SK-N-SH (cell line): ENCODE measurements at regions not wholly inside any gene's neighbourhood (a gene's known extent, or its start where the extent isn't known, plus 50 kb on each side); places are given as distances from the start of the nearest gene placed in this dataset.

Source experiments
- CTCF ChIA-PET: fragments of 300-600, 350-600 bp; formaldehyde crosslinking; extraction: SDS; loops from one replicate; lab custom pipeline; 2021; lab: Yijun Ruan, JAX
- POLR2A ChIA-PET: fragments of 350-600 bp; sonication (Branson Sonifier 250); formaldehyde crosslinking; extraction: SDS; loops from one replicate; lab custom pipeline; 2020; ENCODE audit warnings: antibody characterized with exemption, inconsistent platforms; lab: Yijun Ruan, JAX
- DNase-seq: peaks from one replicate; pipeline ENCODE4 v3.0.0; 2012
- H2AFZ ChIP-seq: fragments of 200-600 bp; sonication (generic); 2 replicates; pipeline ENCODE4 v1.8.1; 2016; ENCODE audit warnings: antibody characterized with exemption, mild to moderate bottlenecking, low read depth
- H3F3A ChIP-seq: fragments of 200-600 bp; sonication (generic); replicated peaks from 2 replicates; pipeline ENCODE3; 2016; ENCODE audit warnings: antibody characterized with exemption, mild to moderate bottlenecking; ENCODE audit not compliant: insufficient read depth
- H3K27ac ChIP-seq, 2 experiments: fragments of 200-500 bp in 1 of 2; fragments of 200-600 bp in 1 of 2; sonication (Bioruptor generic) in 1 of 2; sonication (generic), shearing (Covaris generic) in 1 of 2; 2 replicates each; pipeline versions ENCODE4 v1.5.1 to v1.6.1; 2014 to 2016; ENCODE audit warnings: low read depth in 2 of 2, inconsistent platforms in 1 of 2, low read length in 1 of 2, mild to moderate bottlenecking in 1 of 2, mixed read lengths in 1 of 2
- H3K27me3 ChIP-seq: fragments of 200-600 bp; sonication (generic), shearing (Covaris generic); 2 replicates; pipeline ENCODE4 v1.6.1; 2016; ENCODE audit warnings: mixed run types; ENCODE audit not compliant: insufficient read depth
- H3K36me3 ChIP-seq, 2 experiments: fragments of 200-500 bp in 1 of 2; fragments of 200-600 bp in 1 of 2; sonication (Bioruptor generic) in 1 of 2; sonication (generic) in 1 of 2; replicated peaks in 1 of 2; 2 replicates each; pipeline versions ENCODE3 to v1.5.1; 2014 to 2016; ENCODE audit warnings: low read length in 1 of 2, mild to moderate bottlenecking in 1 of 2; ENCODE audit not compliant: insufficient read depth in 2 of 2, control insufficient read depth in 1 of 2
- H3K4me1 ChIP-seq, 2 experiments: fragments of 200-500 bp in 1 of 2; fragments of 200-600 bp in 1 of 2; sonication (Bioruptor generic) in 1 of 2; sonication (generic), shearing (Covaris generic) in 1 of 2; 2 replicates each; pipeline versions ENCODE4 v1.5.1 to v1.6.1; 2014 to 2016; ENCODE audit warnings: low read depth in 1 of 2, low read length in 1 of 2, mixed run types in 1 of 2; ENCODE audit not compliant: insufficient read depth in 2 of 2, control insufficient read depth in 1 of 2
- H3K4me2 ChIP-seq: fragments of 200-600 bp; sonication (generic), shearing (Covaris generic); 2 replicates; pipeline ENCODE4 v1.6.1; 2017; ENCODE audit warnings: mixed run types
- H3K4me3 ChIP-seq, 2 experiments: fragments of 200-500 bp in 1 of 2; fragments of 200-600 bp in 1 of 2; sonication (Bioruptor generic) in 1 of 2; sonication (generic), shearing (Covaris generic) in 1 of 2; 2 replicates each; pipeline versions ENCODE4 v1.5.1 to v1.8.1; 2014 to 2016; ENCODE audit warnings: low read depth in 2 of 2, inconsistent platforms in 1 of 2, low read length in 1 of 2, mild to moderate bottlenecking in 1 of 2, mixed read lengths in 1 of 2, moderate library complexity in 1 of 2
- H3K79me2 ChIP-seq: fragments of 200-600 bp; sonication (generic); 2 replicates; pipeline ENCODE4 v1.8.1; 2017; ENCODE audit warnings: mild to moderate bottlenecking; ENCODE audit not compliant: insufficient read depth
- H3K9ac ChIP-seq: fragments of 200-600 bp; sonication (generic); 2 replicates; pipeline ENCODE4 v1.6.1; 2017; ENCODE audit warnings: mixed run types
- H3K9me2 ChIP-seq: fragments of 200-600 bp; sonication (generic); 2 replicates; pipeline ENCODE4 v1.6.1; 2017; ENCODE audit warnings: mixed run types
- H3K9me3 ChIP-seq: fragments of 200-600 bp; sonication (generic); 2 replicates; pipeline ENCODE4 v1.6.1; 2017; ENCODE audit warnings: mixed run types, mild to moderate bottlenecking, moderate library complexity
- H4K20me1 ChIP-seq: fragments of 200-600 bp; sonication (generic); 2 replicates; pipeline ENCODE4 v1.6.1; 2017; ENCODE audit warnings: mild to moderate bottlenecking, mixed run types; ENCODE audit not compliant: insufficient read depth
- CTCF ChIP-seq: fragments of 200-600 bp; sonication (generic); IDR thresholded peaks from 2 replicates; pipeline ENCODE4 v1.6.1; 2017; ENCODE audit warnings: antibody characterized with exemption, mild to moderate bottlenecking, moderate library complexity
- EP300 ChIP-seq, 2 experiments: IDR thresholded peaks; 2 replicates each; pipeline versions ENCODE4 v1.4.0 to v1.6.1; 2012; ENCODE audit warnings: borderline replicate concordance in 1 of 2, low read depth in 1 of 2, low read length in 1 of 2
- GABPA ChIP-seq: IDR thresholded peaks from 2 replicates; pipeline ENCODE4 v1.4.0; 2012; ENCODE audit warnings: low read depth, mild to moderate bottlenecking
- MAX ChIP-seq: IDR thresholded peaks from 2 replicates; pipeline ENCODE4 v1.4.0; 2012; ENCODE audit warnings: low read depth
- NFIC ChIP-seq: IDR thresholded peaks from 2 replicates; pipeline ENCODE4 v1.4.0; 2012; ENCODE audit warnings: borderline replicate concordance
- NRF1 ChIP-seq: IDR thresholded peaks from 2 replicates; pipeline ENCODE4 v1.6.1; 2012; ENCODE audit warnings: low read depth, mild to moderate bottlenecking, low read length
- RCOR1 ChIP-seq: fragments of 150-350 bp; IDR thresholded peaks from 2 replicates; pipeline ENCODE4 v1.6.1; 2017; ENCODE audit warnings: antibody characterized with exemption, low read length
- RXRA ChIP-seq: IDR thresholded peaks from 2 replicates; pipeline ENCODE4 v1.4.0; 2012; ENCODE audit warnings: low read depth, mild to moderate bottlenecking, borderline replicate concordance
- TEAD4 ChIP-seq: IDR thresholded peaks from 2 replicates; pipeline ENCODE4 v1.4.0; 2012; ENCODE audit warnings: mild to moderate bottlenecking, borderline replicate concordance; ENCODE audit not compliant: insufficient read depth
- USF1 ChIP-seq: IDR thresholded peaks from 2 replicates; pipeline ENCODE4 v1.4.0; 2012; ENCODE audit warnings: low read depth, borderline replicate concordance
- USF2 ChIP-seq: fragments of 150-350 bp; IDR thresholded peaks from 2 replicates; pipeline ENCODE4 v1.6.1; 2017; ENCODE audit warnings: antibody characterized with exemption, low read length, low read depth, borderline replicate concordance
- YY1 ChIP-seq: IDR thresholded peaks from 2 replicates; pipeline ENCODE4 v1.4.0; 2012; ENCODE audit warnings: low read depth, mild to moderate bottlenecking
- ZBTB33 ChIP-seq: IDR thresholded peaks from 2 replicates; pipeline ENCODE4 v1.4.0; 2012; ENCODE audit warnings: low read depth, borderline replicate concordance
- WGBS: methylation state at CpG from one replicate; pipeline ENCODE4 v1.1.6; 2017; ENCODE audit warnings: low lambda C conversion rate; 5-methylcytosine and 5-hydroxymethylcytosine counted together

GRCh38 chr2:67892339-67892846 is 170.4 kb downstream of the C1D start:
- DNase-seq = no peak
- ChIA-PET POLR2A (interaction anchor here (1.0 kb wide), 1 partner anchor 12 kb away, joined by 5 read pairs; no protein-coding TSS in a partner anchor), CTCF (interaction anchor here (1.2 kb wide), 1 partner anchor 139 kb away, joined by 3 read pairs; no protein-coding TSS in a partner anchor)
- no peaks in the 10 kb centered on the region for H3F3A ChIP-seq
- H2AFZ ChIP-seq = no peak overlapping the region
- no peaks in the 10 kb centered on the region for H4K20me1 ChIP-seq
- TF ChIP-seq RCOR1 (no peak), ZBTB33 (no peak), NFIC (no peak), GABPA (no peak), YY1 (no peak), NRF1 (no peak), MAX (no peak), USF2 (no peak), RXRA (no peak), EP300 (IDR thresholded peaks at IDR 0.05; ENCODE audit: borderline replicate concordance in 1 of 2, low read depth in 1 of 2, low read length in 1 of 2) (no peak; a peak in 1 of 4 replicates), USF1 (no peak), CTCF (no peak), TEAD4 (no peak)
- TF ChIP-seq, all 33 proteins: peak for 0
- H3K4me2 ChIP-seq = no peak overlapping the region
- no peaks in the 10 kb centered on the region for H3K79me2 ChIP-seq
- H3K9ac ChIP-seq = no peak overlapping the region
- peak overlapping the region in 1 of 2 experiments; percentile 64; a peak in 1 of 4 replicates for H3K27ac ChIP-seq
- no peak overlapping the region for H3K4me3 ChIP-seq
- no peaks in the 10 kb centered on the region for H3K9me3 ChIP-seq
- 75% methylated on average over 6 of the region's 6 CpGs for WGBS
- no peaks in the 10 kb centered on the region for H3K9me2 ChIP-seq
- no peaks in the 10 kb centered on the region for H3K36me3 ChIP-seq
- peaks cover 0 to 13% of the 10 kb centered on the region in 2 experiments; a peak in 2 of 4 replicates for H3K4me1 ChIP-seq
- no peaks in the 10 kb centered on the region for H3K27me3 ChIP-seq
